ENCODE measurements at regions not wholly inside any gene's neighbourhood (a gene's known extent, or its start where the extent isn't known, plus 50 kb on each side); places are given as distances from the start of the nearest gene placed in this dataset.

GRCh38 chr1:235014756-235015155 lies 113.9 kb downstream of the TOMM20 start:
- TF ChIP-seq POLR2AphosphoS5 (IDR thresholded peaks at IDR 0.05) = no peak
- no peak for TF ChIP-seq POLR2A (IDR thresholded peaks at IDR 0.05)
- TF ChIP-seq CTCF (IDR thresholded peaks at IDR 0.05) = no peak
- TF ChIP-seq EP300 (IDR thresholded peaks at IDR 0.05) = no peak
- H3K27ac ChIP-seq = no peak overlapping the region
- H3K27me3 ChIP-seq = no peaks in the 10 kb centered on the region
- no peaks in the 10 kb centered on the region for H3K36me3 ChIP-seq
- H3K4me3 ChIP-seq = no peak overlapping the region
- ATAC-seq = no peak
- H3K9me3 ChIP-seq = no peaks in the 10 kb centered on the region
- 100% methylated on average over 2 of the region's 2 CpGs; no CpG with 5 or more reads in 1 of the 2 donors for WGBS, 2 donors (ENCODE audit: low coverage in 1 of 2)
- peaks cover 0 to 7% (median 0%) of the 10 kb centered on the region in 3 donors for H3K4me1 ChIP-seq

GRCh38 chr1:235013512-235013911 lies 115.1 kb downstream of the TOMM20 start:
- 80 to 94% methylated on average over 3 of the region's 3 CpGs for WGBS, 2 donors (ENCODE audit: low coverage in 1 of 2)
- H3K9me3 ChIP-seq = no peaks in the 10 kb centered on the region
- TF ChIP-seq CTCF (IDR thresholded peaks at IDR 0.05) = no peak
- TF ChIP-seq POLR2AphosphoS5 (IDR thresholded peaks at IDR 0.05) = no peak
- no peak for TF ChIP-seq EP300 (IDR thresholded peaks at IDR 0.05)
- TF ChIP-seq POLR2A (IDR thresholded peaks at IDR 0.05) = no peak
- no peak overlapping the region for H3K4me3 ChIP-seq
- no peak for ATAC-seq
- H3K4me1 ChIP-seq = peaks cover 0 to 7% (median 0%) of the 10 kb centered on the region in 3 donors
- no peaks in the 10 kb centered on the region for H3K36me3 ChIP-seq
- H3K27ac ChIP-seq = no peak overlapping the region
- H3K27me3 ChIP-seq = no peaks in the 10 kb centered on the region

- WGBS, 2 donors (ENCODE audit: low coverage in 1 of 2) = 50 to 85% methylated on average over 2 to 4 of the region's 10 CpGs
- ATAC-seq = no peak
- H3K27ac ChIP-seq = peak overlapping the region in 3 of 4 donors; percentile 13 to 61 (median 50)
- H3K36me3 ChIP-seq = no peaks in the 10 kb centered on the region
- TF ChIP-seq POLR2AphosphoS5 (IDR thresholded peaks at IDR 0.05) (no peak), POLR2A (IDR thresholded peaks at IDR 0.05) (no peak), CTCF (IDR thresholded peaks at IDR 0.05) (no peak), EP300 (IDR thresholded peaks at IDR 0.05) (no peak)
- peaks cover 0 to 7% (median 0%) of the 10 kb centered on the region in 3 donors for H3K4me1 ChIP-seq
- no peaks in the 10 kb centered on the region for H3K27me3 ChIP-seq
- no peak overlapping the region for H3K4me3 ChIP-seq
- no peaks in the 10 kb centered on the region for H3K9me3 ChIP-seq
Observed at GRCh38 chr1:235012436-235013210, 116.0 kb downstream of the TOMM20 start.

GRCh38 chr1:235011599-235012435 lies 116.8 kb downstream of the TOMM20 start:
- Histone ChIP-seq H3K27ac (peak overlapping the region in 2 of 4 donors; percentile 50 to 61), H3K4me3 (no peak overlapping the region), H3K36me3 (no peaks in the 10 kb centered on the region), H3K9me3 (no peaks in the 10 kb centered on the region), H3K27me3 (no peaks in the 10 kb centered on the region), H3K4me1 (peaks cover 0 to 7% (median 0%) of the 10 kb centered on the region in 3 donors)
- TF ChIP-seq POLR2AphosphoS5 (IDR thresholded peaks at IDR 0.05) (no peak), EP300 (IDR thresholded peaks at IDR 0.05) (no peak), CTCF (IDR thresholded peaks at IDR 0.05) (no peak), POLR2A (IDR thresholded peaks at IDR 0.05) (no peak)
- peak; percentile 69 for ATAC-seq
- WGBS, 2 donors (ENCODE audit: low coverage in 1 of 2) = 72 to 73% methylated on average over 6 to 10 of the region's 22 CpGs
